SK-N-MC (cell line): ENCODE measurements at regions not wholly inside any gene's neighbourhood (a gene's known extent, or its start where the extent isn't known, plus 50 kb on each side); places are given as distances from the start of the nearest gene placed in this dataset.
A peak's percentile ranks its signal among the peaks of the same experiment; 100 is the strongest.

Source experiments
- DNase-seq: peaks from one replicate; pipeline ENCODE4 v3.0.0-alpha.2; 2011; ENCODE audit warnings: low read depth, low spot score
- H3K27ac ChIP-seq: fragments of 200-600 bp; sonication (generic); 2 replicates; pipeline ENCODE4 v1.5.1; 2016; ENCODE audit warnings: mixed run types
- H3K36me3 ChIP-seq: fragments of 200-600 bp; sonication (generic); 2 replicates; pipeline ENCODE4 v1.6.1; 2017; ENCODE audit warnings: antibody characterized with exemption, low read length, mixed read lengths; ENCODE audit not compliant: insufficient read depth
- H3K4me3 ChIP-seq: fragments of 200-600 bp; sonication (generic); 2 replicates; pipeline ENCODE4 v1.5.1; 2016
- H3K9ac ChIP-seq: fragments of 200-600 bp; sonication (generic); 2 replicates; pipeline ENCODE4 v1.8.0; 2017; ENCODE audit warnings: mixed run types, mixed read lengths; ENCODE audit not compliant: insufficient read length
- H3K9me3 ChIP-seq: fragments of 200-600 bp; sonication (generic); 2 replicates; pipeline ENCODE4 v1.6.1; 2017; ENCODE audit warnings: low read depth, mild to moderate bottlenecking, antibody characterized with exemption, low read length, moderate library complexity, mixed read lengths
- EZH2 ChIP-seq: fragments of 200-600 bp; sonication (generic); IDR thresholded peaks from one replicate; pipeline ENCODE4 v1.6.1; 2017; ENCODE audit warnings: antibody characterized with exemption
- FOXP2 ChIP-seq: optimal IDR thresholded peaks from 2 replicates; pipeline ENCODE3; 2011; ENCODE audit warnings: mild to moderate bottlenecking, moderate library complexity; ENCODE audit not compliant: insufficient read depth; ENCODE audit errors: extremely low read length, control extremely low read depth
- POLR2AphosphoS5 ChIP-seq: IDR thresholded peaks from 2 replicates; pipeline ENCODE4 v1.6.1; 2012; ENCODE audit warnings: mild to moderate bottlenecking, low read depth, low read length, borderline replicate concordance

GRCh38 chr12:75921622-75922289 is 109.8 kb downstream of the PHLDA1 start:
- DNase-seq, result no peak
- Histone ChIP-seq H3K27ac (no peak overlapping the region), H3K9me3 (no peaks in the 10 kb centered on the region), H3K36me3 (no peaks in the 10 kb centered on the region), H3K4me3 (no peak overlapping the region), H3K9ac (no peak overlapping the region)
- TF ChIP-seq POLR2AphosphoS5, result no peak
- no peak for TF ChIP-seq FOXP2
- no peak for TF ChIP-seq EZH2

GRCh38 chr12:75917715-75918114 is 113.9 kb downstream of the PHLDA1 start:
- Histone ChIP-seq H3K9me3 (no peaks in the 10 kb centered on the region), H3K9ac (no peak overlapping the region), H3K36me3 (no peaks in the 10 kb centered on the region), H3K4me3 (no peak overlapping the region), H3K27ac (no peak overlapping the region)
- TF ChIP-seq POLR2AphosphoS5, result no peak
- TF ChIP-seq EZH2, result no peak
- no peak for TF ChIP-seq FOXP2
- no peak for DNase-seq

DNA sequence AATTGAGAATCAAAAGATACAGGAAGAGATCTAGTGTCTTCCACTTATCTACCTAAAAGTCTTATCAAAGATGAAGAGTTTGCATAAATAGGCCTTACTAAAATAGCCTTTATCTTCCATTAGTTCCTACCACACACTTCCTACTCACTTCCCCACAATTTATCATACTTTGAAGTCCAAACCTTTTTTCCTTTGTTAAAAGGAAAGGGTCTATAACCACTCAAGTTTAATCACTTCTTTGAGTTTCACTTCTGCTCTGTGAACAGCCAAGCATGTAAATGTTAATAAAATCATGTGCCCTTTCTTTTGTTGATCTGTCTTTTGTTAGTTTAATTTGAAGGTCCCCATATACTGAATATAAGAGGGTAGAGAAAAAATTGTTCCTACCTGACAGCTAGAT is 114.5 kb downstream of the PHLDA1 start:
- no peak overlapping the region for H3K4me3 ChIP-seq

GRCh38 chr12:75913502-75914351 is 117.8 kb downstream of the PHLDA1 start:
- no peak for DNase-seq
- Histone ChIP-seq H3K36me3 (no peaks in the 10 kb centered on the region), H3K27ac (no peak overlapping the region), H3K9ac (no peak overlapping the region), H3K4me3 (no peak overlapping the region), H3K9me3 (no peaks in the 10 kb centered on the region)
- TF ChIP-seq POLR2AphosphoS5, result no peak
- TF ChIP-seq EZH2, result no peak
- no peak for TF ChIP-seq FOXP2

More for the DNA sequence above, 114.5 kb downstream of the PHLDA1 start:
- H3K36me3 ChIP-seq, result no peaks in the 10 kb centered on the region
- H3K9ac ChIP-seq, result no peak overlapping the region
- TF ChIP-seq EZH2, result no peak
- no peak for TF ChIP-seq FOXP2
- no peak for TF ChIP-seq POLR2AphosphoS5
- H3K9me3 ChIP-seq, result no peaks in the 10 kb centered on the region
- H3K27ac ChIP-seq, result no peak overlapping the region
- DNase-seq, result no peak

GRCh38 chr12:75909714-75910656 is 121.6 kb downstream of the PHLDA1 start:
- no peak for TF ChIP-seq FOXP2
- no peak for TF ChIP-seq EZH2
- TF ChIP-seq POLR2AphosphoS5, result no peak
- Histone ChIP-seq H3K9me3 (no peaks in the 10 kb centered on the region), H3K9ac (no peak overlapping the region), H3K36me3 (no peaks in the 10 kb centered on the region), H3K27ac (no peak overlapping the region), H3K4me3 (no peak overlapping the region)
- no peak for DNase-seq

GRCh38 chr12:75908961-75909605 is 122.5 kb downstream of the PHLDA1 start:
- Histone ChIP-seq H3K4me3 (peak overlapping the region; percentile 21), H3K36me3 (no peaks in the 10 kb centered on the region), H3K9ac (no peak overlapping the region), H3K27ac (peak overlapping the region; percentile 11; the same call in 1 of the 2 replicates), H3K9me3 (no peaks in the 10 kb centered on the region)
- DNase-seq, result no peak
- TF ChIP-seq FOXP2 (no peak), POLR2AphosphoS5 (no peak), EZH2 (no peak)

GRCh38 chr12:75905922-75906321 is 125.7 kb downstream of the PHLDA1 start:
- Histone ChIP-seq H3K9ac (no peak overlapping the region), H3K9me3 (no peaks in the 10 kb centered on the region), H3K27ac (no peak overlapping the region), H3K36me3 (no peaks in the 10 kb centered on the region), H3K4me3 (no peak overlapping the region)
- DNase-seq, result no peak
- no peak for TF ChIP-seq POLR2AphosphoS5
- TF ChIP-seq EZH2, result no peak

- DNase-seq, result no peak
- TF ChIP-seq FOXP2 (no peak), POLR2AphosphoS5 (no peak), EZH2 (no peak)
- H3K36me3 ChIP-seq, result no peaks in the 10 kb centered on the region
- no peaks in the 10 kb centered on the region for H3K9me3 ChIP-seq
- H3K27ac ChIP-seq, result no peak overlapping the region
- no peak overlapping the region for H3K4me3 ChIP-seq
- no peak overlapping the region for H3K9ac ChIP-seq
Measured at GRCh38 chr12:75900781-75901254, 130.8 kb downstream of the PHLDA1 start.
